A673 (cell line): ENCODE measurements at regions not wholly inside any gene's neighbourhood (a gene's known extent, or its start where the extent isn't known, plus 50 kb on each side); places are given as distances from the start of the nearest gene placed in this dataset.

ENCODE experiments used
- BruUV-seq: library from RNA; stranded (reverse); fragments of 400-500 nt; replicated peaks from 2 replicates; lab custom pipeline; 2021; lab: Mats Ljungman, UMichigan
- CTCF ChIA-PET: fragments of 300-600 bp; sonication (Branson Sonifier 250); formaldehyde crosslinking; loops from one replicate; lab custom pipeline; 2022; ENCODE audit warnings: antibody characterized with exemption; lab: Charles Lee
- POLR2A ChIA-PET: fragments of 300-600 bp; sonication (Branson Sonifier 250); formaldehyde crosslinking; loops from one replicate; lab custom pipeline; 2022; ENCODE audit warnings: antibody characterized with exemption; ENCODE audit not compliant: low non-redundant PET; lab: Charles Lee
- DNase-seq: peaks from one replicate; pipeline ENCODE4 v3.0.0-alpha.2; 2015; ENCODE audit warnings: low spot score
- H3K27ac ChIP-seq: fragments of 200-600 bp; sonication (generic); 2 replicates; pipeline ENCODE4 v1.5.1; 2016; ENCODE audit warnings: mixed run types, low read depth, mild to moderate bottlenecking, mixed read lengths, antibody characterized with exemption, low read length; ENCODE audit not compliant: poor library complexity, severe bottlenecking
- H3K27me3 ChIP-seq: fragments of 200-600 bp; sonication (generic); replicated peaks from 2 replicates; pipeline ENCODE4 v1.6.1; 2017; ENCODE audit warnings: mixed run types, low read depth, mild to moderate bottlenecking, mixed read lengths, antibody characterized with exemption, low read length; ENCODE audit not compliant: insufficient read depth, poor library complexity
- H3K36me3 ChIP-seq: fragments of 200-600 bp; sonication (generic); 2 replicates; pipeline ENCODE4 v1.6.1; 2016; ENCODE audit warnings: mixed run types, mild to moderate bottlenecking, mixed read lengths, antibody characterized with exemption, low read length; ENCODE audit not compliant: insufficient read depth, poor library complexity, severe bottlenecking
- H3K4me1 ChIP-seq: fragments of 200-600 bp; sonication (generic); 2 replicates; pipeline ENCODE4 v1.6.1; 2017; ENCODE audit warnings: mixed run types, mild to moderate bottlenecking, mixed read lengths, antibody characterized with exemption, low read length; ENCODE audit not compliant: insufficient read depth, poor library complexity, severe bottlenecking
- H3K4me3 ChIP-seq: fragments of 200-600 bp; sonication (generic); 2 replicates; pipeline ENCODE4 v1.5.1; 2016; ENCODE audit warnings: low read depth, mixed run types, mild to moderate bottlenecking, mixed read lengths, low read length; ENCODE audit not compliant: poor library complexity, severe bottlenecking
- H3K9me3 ChIP-seq: fragments of 200-600 bp; sonication (generic); 2 replicates; pipeline ENCODE4 v1.6.1; 2016; ENCODE audit warnings: mixed run types, low read depth, mild to moderate bottlenecking, mixed read lengths, antibody characterized with exemption, low read length; ENCODE audit not compliant: poor library complexity, severe bottlenecking
- EZH2 ChIP-seq: fragments of 200-600 bp; sonication (generic); IDR thresholded peaks from 2 replicates; pipeline ENCODE4 v1.6.1; 2017; ENCODE audit warnings: borderline replicate concordance, low read depth, mild to moderate bottlenecking, mixed read lengths, antibody characterized with exemption, low read length; ENCODE audit not compliant: poor library complexity, severe bottlenecking
- intact Hi-C: fragments of 100-400 bp; cut with micrococcal nuclease; formaldehyde crosslinking; loops from one replicate; pipeline ENCODE4 v1.10.0; 2022; ENCODE audit not compliant: unreplicated experiment
- TF ChIP-seq, protein P1 (sequence below): fragments of 300-800, 200-600 bp; sonication (generic); conservative IDR thresholded peaks from 2 replicates; pipeline ENCODE4 v1.5.1; 2017; ENCODE audit warnings: low read depth, mild to moderate bottlenecking, antibody characterized with exemption, low read length, moderate library complexity, mixed read lengths

DNA sequence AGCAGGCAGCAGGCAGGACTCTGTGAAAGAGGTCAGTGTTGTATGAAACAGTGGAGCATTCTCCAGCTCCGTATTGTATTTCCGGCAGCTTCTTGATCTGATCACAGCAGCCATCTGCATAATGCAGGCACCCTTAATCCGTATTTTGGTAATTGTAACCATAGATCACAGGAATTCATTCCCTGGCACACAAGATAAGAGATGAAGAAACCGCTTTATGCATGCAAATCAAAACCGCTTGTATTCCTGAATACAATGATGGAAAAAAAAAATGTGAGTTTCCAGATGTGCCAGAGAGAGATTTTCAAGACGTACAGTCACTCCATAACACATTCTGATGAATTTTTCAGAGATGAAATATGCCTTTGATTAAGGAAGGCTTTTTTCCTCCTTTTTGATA lies 221.3 kb downstream of the ACKR3 start:
- CTCF ChIA-PET, result no interaction called here
- BruUV-seq, result no TSS peak
- Histone ChIP-seq H3K9me3 (no peaks in the 10 kb centered on the region), H3K27ac (no peak overlapping the region), H3K4me3 (no peak overlapping the region), H3K4me1 (no peaks in the 10 kb centered on the region), H3K27me3 (peaks cover 18% of the 10 kb centered on the region), H3K36me3 (no peaks in the 10 kb centered on the region)
- peak; percentile 7 for DNase-seq
- intact Hi-C loops, result no loop called here
- POLR2A ChIA-PET, result no interaction called here
- TF ChIP-seq EZH2, result no peak
- TF ChIP-seq, protein P1, sequence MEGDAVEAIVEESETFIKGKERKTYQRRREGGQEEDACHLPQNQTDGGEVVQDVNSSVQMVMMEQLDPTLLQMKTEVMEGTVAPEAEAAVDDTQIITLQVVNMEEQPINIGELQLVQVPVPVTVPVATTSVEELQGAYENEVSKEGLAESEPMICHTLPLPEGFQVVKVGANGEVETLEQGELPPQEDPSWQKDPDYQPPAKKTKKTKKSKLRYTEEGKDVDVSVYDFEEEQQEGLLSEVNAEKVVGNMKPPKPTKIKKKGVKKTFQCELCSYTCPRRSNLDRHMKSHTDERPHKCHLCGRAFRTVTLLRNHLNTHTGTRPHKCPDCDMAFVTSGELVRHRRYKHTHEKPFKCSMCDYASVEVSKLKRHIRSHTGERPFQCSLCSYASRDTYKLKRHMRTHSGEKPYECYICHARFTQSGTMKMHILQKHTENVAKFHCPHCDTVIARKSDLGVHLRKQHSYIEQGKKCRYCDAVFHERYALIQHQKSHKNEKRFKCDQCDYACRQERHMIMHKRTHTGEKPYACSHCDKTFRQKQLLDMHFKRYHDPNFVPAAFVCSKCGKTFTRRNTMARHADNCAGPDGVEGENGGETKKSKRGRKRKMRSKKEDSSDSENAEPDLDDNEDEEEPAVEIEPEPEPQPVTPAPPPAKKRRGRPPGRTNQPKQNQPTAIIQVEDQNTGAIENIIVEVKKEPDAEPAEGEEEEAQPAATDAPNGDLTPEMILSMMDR, result no peak

DNA sequence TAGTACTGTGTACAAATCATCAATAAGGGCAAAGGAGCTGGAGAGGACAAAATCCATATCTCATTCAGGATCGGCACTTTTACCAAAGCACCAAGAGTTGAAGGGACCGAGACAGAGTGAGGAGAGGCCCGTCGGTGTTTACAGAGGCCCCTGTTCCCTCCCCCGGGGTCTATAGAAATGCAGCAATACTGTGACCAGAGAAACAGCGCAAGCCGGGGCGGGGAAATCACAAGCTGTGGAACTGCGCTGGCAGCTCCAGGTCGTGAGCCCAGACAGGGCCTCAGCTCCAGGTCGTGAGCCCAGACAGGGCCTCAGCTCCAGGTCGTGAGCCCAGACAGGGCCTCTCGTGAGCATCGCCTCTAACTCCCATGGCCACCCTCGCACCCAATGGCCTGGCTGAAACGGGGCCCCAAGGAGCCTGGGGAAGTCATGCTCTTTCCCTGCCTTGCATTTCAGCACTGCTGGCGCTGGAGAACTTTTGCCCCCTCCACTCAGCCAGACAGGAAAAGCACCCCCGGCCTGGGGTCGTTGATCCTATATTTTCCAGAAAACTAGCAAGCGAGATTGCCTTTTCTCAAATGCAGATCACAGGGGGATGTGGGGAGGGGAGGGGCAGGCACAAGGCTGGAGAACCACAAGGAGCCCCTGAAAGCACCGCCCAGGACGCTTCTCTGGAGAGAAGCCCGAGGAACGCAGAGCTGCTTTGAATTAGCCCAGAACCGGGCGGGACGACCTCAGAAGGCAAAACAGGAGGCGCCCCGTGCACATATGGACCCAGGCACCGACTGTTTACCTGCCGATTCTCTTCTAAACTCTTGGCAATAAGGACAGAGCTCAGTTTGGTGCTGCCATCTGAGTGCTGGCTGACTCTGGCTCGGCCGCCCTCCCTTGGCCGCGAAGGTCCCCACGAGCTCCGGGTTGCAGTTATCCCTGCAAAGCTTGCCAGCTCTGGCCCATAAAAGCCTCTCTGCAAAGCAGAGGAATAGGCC lies 223.7 kb downstream of the ACKR3 start:
- no peaks in the 10 kb centered on the region for H3K36me3 ChIP-seq
- no TSS peak for BruUV-seq
- DNase-seq, result no peak
- CTCF ChIA-PET, result no interaction called here
- intact Hi-C loops, result no loop called here
- H3K4me1 ChIP-seq, result no peaks in the 10 kb centered on the region
- H3K4me3 ChIP-seq, result no peak overlapping the region
- H3K27me3 ChIP-seq, result peaks cover 18% of the 10 kb centered on the region
- no peaks in the 10 kb centered on the region for H3K9me3 ChIP-seq
- H3K27ac ChIP-seq, result no peak overlapping the region
- POLR2A ChIA-PET, result no interaction called here
- TF ChIP-seq, protein P1, result no peak
- no peak for TF ChIP-seq EZH2

DNA sequence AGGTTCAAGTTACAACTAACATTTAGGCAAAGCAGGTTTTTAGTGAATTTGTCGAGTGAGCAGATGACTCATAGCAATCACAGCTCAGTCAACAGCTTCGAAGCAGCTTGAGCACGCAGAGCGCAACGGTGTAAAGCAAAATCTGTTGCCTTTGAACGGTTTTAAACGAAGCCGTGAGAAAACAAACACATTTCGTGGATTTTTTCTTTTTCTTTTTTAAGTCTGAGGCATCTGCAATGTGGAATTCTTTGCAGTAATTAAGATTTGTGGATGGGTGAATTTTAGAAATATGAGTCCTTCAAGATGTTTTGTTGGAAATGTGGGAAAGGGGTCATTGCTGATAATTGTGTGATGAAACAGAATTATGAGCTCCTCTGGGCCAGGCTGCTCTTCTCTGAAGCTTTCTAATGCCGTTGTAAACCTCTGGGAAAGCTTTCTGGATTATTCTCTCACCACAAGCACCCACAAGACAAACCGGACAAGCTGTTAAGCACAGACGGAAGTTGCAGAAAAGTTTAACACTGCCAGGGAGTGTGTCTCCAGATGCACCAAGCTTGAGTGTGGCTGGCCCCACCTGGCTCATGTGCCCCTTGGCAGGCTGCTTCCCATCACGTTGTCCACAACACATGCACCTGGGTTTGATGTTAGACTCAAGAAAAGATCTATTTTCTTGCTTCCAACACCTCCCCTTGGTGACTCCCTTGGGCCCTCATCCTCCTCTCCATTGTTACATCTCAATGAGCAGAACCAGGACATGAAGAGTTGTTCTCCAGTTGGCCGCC lies 224.7 kb downstream of the ACKR3 start:
- Histone ChIP-seq H3K36me3 (no peaks in the 10 kb centered on the region), H3K4me1 (no peaks in the 10 kb centered on the region), H3K27me3 (peaks cover 18% of the 10 kb centered on the region), H3K9me3 (no peaks in the 10 kb centered on the region), H3K27ac (no peak overlapping the region), H3K4me3 (no peak overlapping the region)
- no TSS peak for BruUV-seq
- intact Hi-C loops, result no loop called here
- POLR2A ChIA-PET, result no interaction called here
- TF ChIP-seq EZH2, result no peak
- TF ChIP-seq, protein P1, result no peak
- CTCF ChIA-PET, result no interaction called here
- DNase-seq, result no peak
